HL-60 (cell line): ENCODE measurements at regions not wholly inside any gene's neighbourhood (a gene's known extent, or its start where the extent isn't known, plus 50 kb on each side); places are given as distances from the start of the nearest gene placed in this dataset.

Experiments used
- DNase-seq, 2 experiments: peaks; one replicate each; pipeline ENCODE4 v3.0.0-alpha.2; 2010 to 2020; ENCODE audit warnings: low read depth in 1 of 2, low spot score in 1 of 2
- H3K27ac ChIP-seq: fragments of 250-450 bp; sonication (Bioruptor Pico); replicated peaks from 2 replicates; pipeline ENCODE4 v1.5.1; 2020; ENCODE audit warnings: mild to moderate bottlenecking, moderate library complexity
- H3K27me3 ChIP-seq: fragments of 250-450 bp; sonication (Bioruptor Pico); 2 replicates; pipeline ENCODE4 v1.5.1; 2021; ENCODE audit warnings: mild to moderate bottlenecking, moderate library complexity; ENCODE audit not compliant: insufficient read depth, poor library complexity, severe bottlenecking
- H3K4me3 ChIP-seq: replicated peaks from 2 replicates; pipeline ENCODE4 v1.5.1; 2011; ENCODE audit warnings: mild to moderate bottlenecking, control low read depth, low read length; ENCODE audit not compliant: insufficient read depth
- GABPA ChIP-seq: IDR thresholded peaks from 2 replicates; pipeline ENCODE4 v1.6.1; 2012; ENCODE audit warnings: low read depth
- POLR2AphosphoS5 ChIP-seq: IDR thresholded peaks from 2 replicates; pipeline ENCODE4 v1.6.1; 2012; ENCODE audit warnings: low read depth
- SPI1 ChIP-seq: IDR thresholded peaks from 2 replicates; pipeline ENCODE4 v1.6.1; 2012; ENCODE audit warnings: low read depth, mild to moderate bottlenecking, borderline replicate concordance
- TF ChIP-seq, protein P1 (sequence below): IDR thresholded peaks from one replicate; pipeline ENCODE4 v1.5.1; 2011; ENCODE audit warnings: low read length, control low read depth, inconsistent platforms; ENCODE audit not compliant: insufficient read depth
- TF ChIP-seq, protein P2 (sequence below): IDR thresholded peaks from 2 replicates; pipeline ENCODE4 v1.6.1; 2012; ENCODE audit warnings: low read depth; ENCODE audit not compliant: insufficient replicate concordance

DNA sequence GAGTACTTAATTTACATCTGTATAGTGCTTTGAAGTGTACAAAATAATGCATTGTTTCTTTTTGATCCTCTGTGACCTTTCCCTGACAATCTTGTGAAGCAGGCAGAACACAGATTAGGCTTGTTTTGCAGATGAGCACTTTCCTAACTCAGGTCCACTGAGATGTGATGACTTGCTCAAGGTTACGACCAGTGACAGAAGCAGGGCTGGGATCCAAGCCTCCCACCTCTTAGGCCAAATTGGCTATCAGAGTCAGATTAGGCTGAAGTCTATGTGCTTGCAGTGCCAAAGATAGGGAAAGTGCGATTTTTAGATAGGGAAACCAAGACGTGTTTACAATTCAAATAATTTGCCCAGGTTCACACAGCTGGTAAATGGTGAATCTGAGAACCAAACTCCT is 147.3 kb downstream of the OMA1 start:
- Histone ChIP-seq H3K4me3 (no peak overlapping the region), H3K27me3 (no peaks in the 10 kb centered on the region), H3K27ac (no peak overlapping the region)
- no peak for DNase-seq
- TF ChIP-seq, protein P1, sequence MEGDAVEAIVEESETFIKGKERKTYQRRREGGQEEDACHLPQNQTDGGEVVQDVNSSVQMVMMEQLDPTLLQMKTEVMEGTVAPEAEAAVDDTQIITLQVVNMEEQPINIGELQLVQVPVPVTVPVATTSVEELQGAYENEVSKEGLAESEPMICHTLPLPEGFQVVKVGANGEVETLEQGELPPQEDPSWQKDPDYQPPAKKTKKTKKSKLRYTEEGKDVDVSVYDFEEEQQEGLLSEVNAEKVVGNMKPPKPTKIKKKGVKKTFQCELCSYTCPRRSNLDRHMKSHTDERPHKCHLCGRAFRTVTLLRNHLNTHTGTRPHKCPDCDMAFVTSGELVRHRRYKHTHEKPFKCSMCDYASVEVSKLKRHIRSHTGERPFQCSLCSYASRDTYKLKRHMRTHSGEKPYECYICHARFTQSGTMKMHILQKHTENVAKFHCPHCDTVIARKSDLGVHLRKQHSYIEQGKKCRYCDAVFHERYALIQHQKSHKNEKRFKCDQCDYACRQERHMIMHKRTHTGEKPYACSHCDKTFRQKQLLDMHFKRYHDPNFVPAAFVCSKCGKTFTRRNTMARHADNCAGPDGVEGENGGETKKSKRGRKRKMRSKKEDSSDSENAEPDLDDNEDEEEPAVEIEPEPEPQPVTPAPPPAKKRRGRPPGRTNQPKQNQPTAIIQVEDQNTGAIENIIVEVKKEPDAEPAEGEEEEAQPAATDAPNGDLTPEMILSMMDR: no peak
- TF ChIP-seq POLR2AphosphoS5 (no peak), SPI1 (no peak), GABPA (no peak)
- TF ChIP-seq, protein P2, sequence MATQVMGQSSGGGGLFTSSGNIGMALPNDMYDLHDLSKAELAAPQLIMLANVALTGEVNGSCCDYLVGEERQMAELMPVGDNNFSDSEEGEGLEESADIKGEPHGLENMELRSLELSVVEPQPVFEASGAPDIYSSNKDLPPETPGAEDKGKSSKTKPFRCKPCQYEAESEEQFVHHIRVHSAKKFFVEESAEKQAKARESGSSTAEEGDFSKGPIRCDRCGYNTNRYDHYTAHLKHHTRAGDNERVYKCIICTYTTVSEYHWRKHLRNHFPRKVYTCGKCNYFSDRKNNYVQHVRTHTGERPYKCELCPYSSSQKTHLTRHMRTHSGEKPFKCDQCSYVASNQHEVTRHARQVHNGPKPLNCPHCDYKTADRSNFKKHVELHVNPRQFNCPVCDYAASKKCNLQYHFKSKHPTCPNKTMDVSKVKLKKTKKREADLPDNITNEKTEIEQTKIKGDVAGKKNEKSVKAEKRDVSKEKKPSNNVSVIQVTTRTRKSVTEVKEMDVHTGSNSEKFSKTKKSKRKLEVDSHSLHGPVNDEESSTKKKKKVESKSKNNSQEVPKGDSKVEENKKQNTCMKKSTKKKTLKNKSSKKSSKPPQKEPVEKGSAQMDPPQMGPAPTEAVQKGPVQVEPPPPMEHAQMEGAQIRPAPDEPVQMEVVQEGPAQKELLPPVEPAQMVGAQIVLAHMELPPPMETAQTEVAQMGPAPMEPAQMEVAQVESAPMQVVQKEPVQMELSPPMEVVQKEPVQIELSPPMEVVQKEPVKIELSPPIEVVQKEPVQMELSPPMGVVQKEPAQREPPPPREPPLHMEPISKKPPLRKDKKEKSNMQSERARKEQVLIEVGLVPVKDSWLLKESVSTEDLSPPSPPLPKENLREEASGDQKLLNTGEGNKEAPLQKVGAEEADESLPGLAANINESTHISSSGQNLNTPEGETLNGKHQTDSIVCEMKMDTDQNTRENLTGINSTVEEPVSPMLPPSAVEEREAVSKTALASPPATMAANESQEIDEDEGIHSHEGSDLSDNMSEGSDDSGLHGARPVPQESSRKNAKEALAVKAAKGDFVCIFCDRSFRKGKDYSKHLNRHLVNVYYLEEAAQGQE: no peak

DNA sequence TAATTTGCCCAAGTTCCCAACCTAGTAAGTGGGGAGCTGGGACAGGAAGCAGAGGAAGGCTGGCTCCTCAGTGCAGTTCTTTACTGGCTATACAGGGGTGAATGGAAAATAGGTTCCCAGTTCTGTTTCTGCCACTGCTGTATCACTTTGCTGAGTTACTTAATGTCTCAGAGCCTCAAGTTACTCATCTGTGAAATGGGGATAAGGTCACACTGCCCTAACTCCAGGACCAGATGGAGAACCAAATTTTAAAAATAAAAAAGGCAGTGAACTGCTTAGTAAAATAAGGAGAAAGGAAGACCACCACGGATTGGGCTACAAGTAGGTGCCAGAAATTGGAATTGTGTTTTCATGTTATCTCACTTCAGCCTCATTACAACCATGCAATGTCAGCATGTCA is 147.8 kb downstream of the OMA1 start:
- DNase-seq: peak; percentile 8 to 51
- no peaks in the 10 kb centered on the region for H3K27me3 ChIP-seq
- no peak overlapping the region for H3K4me3 ChIP-seq
- TF ChIP-seq GABPA: no peak
- TF ChIP-seq SPI1: no peak
- TF ChIP-seq, protein P2: no peak
- TF ChIP-seq, protein P1: no peak
- TF ChIP-seq POLR2AphosphoS5: no peak
- no peak overlapping the region for H3K27ac ChIP-seq

DNA sequence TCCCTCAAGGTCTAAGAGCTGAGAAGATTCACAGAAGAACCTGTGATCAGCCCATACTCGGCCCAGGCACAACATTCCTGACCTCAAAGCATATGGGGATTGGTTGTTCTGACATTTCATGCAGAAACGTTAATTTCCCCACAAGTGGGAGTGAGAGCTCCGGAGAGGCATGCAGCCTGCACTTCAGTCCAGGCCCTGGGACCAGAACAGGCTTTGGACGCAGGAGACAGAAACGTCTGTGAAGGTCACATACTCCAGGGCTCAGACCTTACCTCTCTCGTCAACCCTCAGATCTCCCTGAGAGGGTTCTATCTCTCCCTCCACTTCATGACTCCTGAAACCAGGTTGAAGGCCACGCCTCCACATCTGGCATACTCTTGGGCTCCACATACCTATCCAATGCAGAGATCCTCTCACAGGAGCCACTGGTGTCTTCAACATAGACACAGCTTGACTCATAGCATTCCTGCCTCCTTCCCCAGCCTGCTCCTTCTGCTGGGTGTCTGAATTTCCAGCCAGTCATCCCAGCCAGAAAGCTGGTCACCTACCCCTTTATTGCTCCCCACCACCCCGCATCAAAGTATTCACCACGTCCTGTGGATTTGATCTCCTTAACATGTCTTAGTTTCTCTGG is 149.2 kb downstream of the OMA1 start:
- DNase-seq: no peak
- no peaks in the 10 kb centered on the region for H3K27me3 ChIP-seq
- TF ChIP-seq POLR2AphosphoS5: no peak
- TF ChIP-seq, protein P2: no peak
- TF ChIP-seq SPI1: no peak
- TF ChIP-seq, protein P1: no peak
- no peak for TF ChIP-seq GABPA
- H3K4me3 ChIP-seq: no peak overlapping the region
- no peak overlapping the region for H3K27ac ChIP-seq
